K562 (cell line): ENCODE measurements at regions not wholly inside any gene's neighbourhood (a gene's known extent, or its start where the extent isn't known, plus 50 kb on each side); places are given as distances from the start of the nearest gene placed in this dataset.

Source experiments
- ATAC-seq: fragments of 200-7000 bp; cut with Tn5 transposase; 3 replicates; pipeline ENCODE4 v1.9.1; 2020; ENCODE audit warnings: moderate library complexity
- BruUV-seq: library from RNA; stranded (reverse); fragments of 400-500 nt; replicated peaks from 2 replicates; lab custom pipeline; 2021; lab: Mats Ljungman, UMichigan
- CTCF ChIA-PET: fragments of 300-600 bp; formaldehyde crosslinking; extraction: SDS; loops from one replicate; lab custom pipeline; 2021; ENCODE audit warnings: low intra/inter-chr PET ratio; lab: Yijun Ruan, JAX
- POLR2A ChIA-PET: fragments of 300-600, 350-650 bp; sonication (Branson Sonifier 250); formaldehyde crosslinking; extraction: SDS; loops from one replicate; lab custom pipeline; 2021; ENCODE audit warnings: antibody characterized with exemption, inconsistent platforms; lab: Yijun Ruan, JAX
- DNase-seq, 4 experiments: peaks; one replicate each; pipeline versions ENCODE4 v3.0.0 to v3.0.0-alpha.2; 2011 to 2018; ENCODE audit warnings: low spot score in 3 of 4, mixed read lengths in 3 of 4; ENCODE audit errors: extremely low read depth in 1 of 4
- FAIRE-seq: peaks from 2 replicates; lab custom pipeline; 2011; peaks lifted over from hg19 to GRCh38; lab: Jason Lieb, UNC
- H2AFZ ChIP-seq: 2 replicates; pipeline ENCODE4 v1.6.0; 2011; ENCODE audit warnings: low read depth, low read length, control low read depth, inconsistent platforms
- H3K27ac ChIP-seq: fragments of 200-600 bp; 3 replicates; pipeline ENCODE4 v1.8.0; 2011; ENCODE audit warnings: low read depth, mild to moderate bottlenecking, control low read depth, inconsistent platforms, low read length, moderate library complexity, mixed read lengths; ENCODE audit errors: extremely low read depth
- H3K27me3 ChIP-seq, 2 experiments: fragments of 300-600 bp in 1 of 2; 2 replicates in 1 of 2; 3 replicates in 1 of 2; pipeline versions ENCODE4 v1.6.0 to v1.8.0; 2011; ENCODE audit warnings: inconsistent platforms in 2 of 2, low read length in 2 of 2, mild to moderate bottlenecking in 1 of 2, mixed read lengths in 1 of 2, moderate library complexity in 1 of 2; ENCODE audit not compliant: control insufficient read depth in 2 of 2, insufficient read depth in 2 of 2
- H3K36me3 ChIP-seq: fragments of 300-600 bp; 3 replicates; pipeline ENCODE4 v1.8.0; 2011; ENCODE audit warnings: mild to moderate bottlenecking, low read length, inconsistent platforms; ENCODE audit not compliant: control insufficient read depth, insufficient read depth
- H3K4me1 ChIP-seq, 2 experiments: fragments of 200-600 bp in 1 of 2; replicated peaks in 1 of 2; 2 replicates in 1 of 2; 3 replicates in 1 of 2; pipeline versions ENCODE4 v1.5.1 to v1.8.0; 2011; ENCODE audit warnings: inconsistent platforms in 2 of 2, low read length in 2 of 2, mild to moderate bottlenecking in 1 of 2, mixed read lengths in 1 of 2, moderate library complexity in 1 of 2; ENCODE audit not compliant: control insufficient read depth in 2 of 2, insufficient read depth in 2 of 2
- H3K4me2 ChIP-seq: 2 replicates; pipeline ENCODE4 v1.6.1; 2011; ENCODE audit warnings: low read length, control low read depth, inconsistent platforms, mixed read lengths; ENCODE audit not compliant: insufficient read depth
- H3K4me3 ChIP-seq: fragments of 200-600 bp; sonication (generic), shearing (Covaris generic); 2 replicates; pipeline ENCODE4 v1.5.1; 2016; ENCODE audit warnings: control low read depth, inconsistent platforms
- H3K79me2 ChIP-seq: fragments of 200-600 bp; 3 replicates; pipeline ENCODE4 v1.8.0; 2011; ENCODE audit warnings: low read length, inconsistent platforms; ENCODE audit not compliant: control insufficient read depth, insufficient read depth
- H3K9ac ChIP-seq, 2 experiments: 2 replicates each; pipeline versions ENCODE4 v1.6.0 to v1.6.1; 2011; ENCODE audit warnings: low read depth in 2 of 2, low read length in 2 of 2, control low read depth in 1 of 2, inconsistent platforms in 1 of 2, mild to moderate bottlenecking in 1 of 2, mixed read lengths in 1 of 2; ENCODE audit not compliant: insufficient read depth in 1 of 2
- H3K9me1 ChIP-seq: one replicate; pipeline ENCODE4 v1.6.0; 2011; ENCODE audit warnings: inconsistent platforms, mild to moderate bottlenecking, low read length, moderate library complexity; ENCODE audit not compliant: control insufficient read depth, insufficient read depth
- H3K9me3 ChIP-seq: replicated peaks from 2 replicates; pipeline ENCODE4 v1.5.1; 2011; ENCODE audit warnings: low read depth, low read length, inconsistent platforms; ENCODE audit not compliant: control insufficient read depth, insufficient read depth
- H4K20me1 ChIP-seq: replicated peaks from 2 replicates; pipeline ENCODE4 v1.6.1; 2011; ENCODE audit warnings: low read length, inconsistent platforms, mixed read lengths; ENCODE audit not compliant: control insufficient read depth, insufficient read depth
- ARID2 ChIP-seq: fragments of 450-650 bp; IDR thresholded peaks from 2 replicates; pipeline ENCODE4 v1.6.1; 2017; ENCODE audit warnings: antibody characterized with exemption, mild to moderate bottlenecking
- CBX5 ChIP-seq: IDR thresholded peaks from 2 replicates; pipeline ENCODE4 v1.6.1; 2014; ENCODE audit warnings: low read depth, borderline replicate concordance
- CHAMP1 ChIP-seq: fragments of 450-650 bp; IDR thresholded peaks from 2 replicates; pipeline ENCODE4 v1.6.1; 2016; ENCODE audit warnings: mild to moderate bottlenecking
- CSDE1 ChIP-seq, 2 experiments: fragments of 450-650 bp; IDR thresholded peaks; 2 replicates each; pipeline ENCODE4 v1.6.1; 2016; ENCODE audit warnings: mild to moderate bottlenecking in 1 of 2
- EGR1 ChIP-seq: fragments of 450-650 bp; conservative IDR thresholded peaks from 2 replicates; pipeline ENCODE4 v1.6.1; 2017; ENCODE audit warnings: mild to moderate bottlenecking
- MXD1 ChIP-seq: fragments of 250-450 bp; sonication (Bioruptor Pico); IDR thresholded peaks from 2 replicates; pipeline ENCODE4 v1.8.0; 2021; ENCODE audit warnings: borderline replicate concordance, mild to moderate bottlenecking, moderate library complexity; ENCODE audit not compliant: poor library complexity, severe bottlenecking
- PHB2 ChIP-seq: fragments of 450-650 bp; IDR thresholded peaks from 2 replicates; pipeline ENCODE4 v1.6.1; 2017; ENCODE audit warnings: low read depth
- RBM14 ChIP-seq: fragments of 200-400 bp; formaldehyde crosslinking; IDR thresholded peaks from 2 replicates; pipeline ENCODE4 v1.6.1; 2018; ENCODE audit warnings: low read depth, mild to moderate bottlenecking, low read length, moderate library complexity, borderline replicate concordance; ENCODE audit not compliant: insufficient read depth
- RBM34 ChIP-seq: fragments of 200-400 bp; formaldehyde crosslinking; IDR thresholded peaks from 2 replicates; pipeline ENCODE4 v1.6.1; 2018; ENCODE audit warnings: low read length, borderline replicate concordance; ENCODE audit not compliant: insufficient read depth
- ZBTB17 ChIP-seq: fragments of 450-650 bp; formaldehyde crosslinking; IDR thresholded peaks from 2 replicates; pipeline ENCODE4 v1.4.0; 2020; ENCODE audit warnings: mild to moderate bottlenecking
- WGBS: fragments of 100-300 bp; shearing (Covaris generic); methylation state at CpG from one replicate; pipeline ENCODE4 v1.1.6; 2016; ENCODE audit warnings: low coverage, mixed read lengths; ENCODE audit not compliant: insufficient coverage; ENCODE audit errors: missing lambda C conversion rate; 5-methylcytosine and 5-hydroxymethylcytosine counted together
- in situ Hi-C: fragments of 300-500 bp; cut with MboI; formaldehyde crosslinking; loops from 4 replicates; pipeline ENCODE4 v1.15.0; 2018; ENCODE audit warnings: inconsistent platforms, mixed read lengths
- intact Hi-C: fragments of 100-400 bp; cut with micrococcal nuclease; formaldehyde crosslinking; loops from 2 replicates; pipeline ENCODE4 v1.14.2; 2022

- H3K9me1 ChIP-seq, result no peaks in the 10 kb centered on the region
- FAIRE-seq (no peak), ATAC-seq (no peak), DNase-seq (no peak)
- H2AFZ ChIP-seq, result no peak overlapping the region
- 14% methylated on average over 1 of the region's 1 CpG for WGBS
- no peaks in the 10 kb centered on the region for H4K20me1 ChIP-seq
- in situ Hi-C loops (loop anchor here (5.0 kb wide), 1 partner anchor 83 kb away; the partner anchor contains the start of gene MAN2A1), intact Hi-C loops (no loop called here)
- no peak overlapping the region for H3K27ac ChIP-seq
- H3K4me2 ChIP-seq, result no peak overlapping the region
- no peaks in the 10 kb centered on the region for H3K79me2 ChIP-seq
- no peaks in the 10 kb centered on the region for H3K36me3 ChIP-seq
- ChIA-PET POLR2A (no interaction called here), CTCF (no interaction called here)
- no peaks in the 10 kb centered on the region for H3K4me1 ChIP-seq
- peaks cover 3 to 7% of the 10 kb centered on the region in 2 experiments; a peak in 2 of 5 replicates for H3K27me3 ChIP-seq
- no peaks in the 10 kb centered on the region for H3K9me3 ChIP-seq
- no peak overlapping the region for H3K4me3 ChIP-seq
- BruUV-seq, result no TSS peak
- no peak overlapping the region for H3K9ac ChIP-seq
- TF ChIP-seq EGR1 (no peak), RBM14 (no peak), PHB2 (no peak), MXD1 (no peak), ARID2 (no peak), RBM34 (no peak), CHAMP1 (no peak), CBX5 (no peak), CSDE1 (IDR thresholded peaks at IDR 0.05) (no peak), ZBTB17 (no peak)
Measured at GRCh38 chr5:109604758-109605157, 85.0 kb upstream of the MAN2A1 start.
